ENCODE measurements at regions not wholly inside any gene's neighbourhood (a gene's known extent, or its start where the extent isn't known, plus 50 kb on each side); places are given as distances from the start of the nearest gene placed in this dataset.

- no peak for DNase-seq
Observed at GRCh38 chr2:240362826-240363745, 72.4 kb upstream of the GPC1 start.

DNA sequence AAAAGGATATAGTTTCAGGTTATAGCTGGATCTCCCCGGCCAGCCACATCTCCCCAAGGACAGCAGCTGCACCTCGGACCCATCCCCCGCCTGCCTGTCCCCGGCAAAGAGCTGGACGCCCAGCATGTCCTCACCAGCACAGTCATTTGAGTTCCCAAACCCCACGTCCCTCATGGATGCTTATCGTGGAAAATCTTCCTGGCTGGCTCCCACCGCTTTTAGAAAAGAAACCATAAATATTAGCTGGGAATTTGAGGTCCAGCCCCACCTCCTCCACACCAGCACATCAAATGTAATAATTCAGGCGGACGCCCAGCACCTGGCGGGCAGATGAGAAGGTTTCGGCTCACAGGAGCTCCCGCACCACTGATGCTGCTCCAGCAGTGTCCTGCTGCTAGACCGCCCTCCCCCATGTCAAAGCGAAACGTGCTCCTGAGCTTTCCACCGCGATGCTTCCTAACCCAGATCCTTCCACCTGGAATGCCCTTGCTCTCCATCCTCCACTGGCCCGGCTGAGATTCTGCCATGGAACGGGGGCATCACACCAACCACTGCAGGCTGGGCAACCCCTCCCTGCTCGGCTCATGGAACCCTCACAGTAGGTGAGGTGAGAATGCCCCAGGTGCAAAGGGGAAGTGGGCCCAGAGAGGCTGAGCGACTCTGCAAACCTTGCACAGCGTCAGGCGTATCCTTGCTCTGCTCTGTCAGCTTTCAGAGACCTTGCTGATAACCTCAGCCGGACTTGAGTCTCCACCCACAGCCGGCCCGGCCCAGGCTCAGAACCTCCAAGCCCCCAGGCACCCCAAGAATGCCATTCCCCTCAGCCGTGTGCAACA lies 71.5 kb upstream of the GPC1 start:
- DNase-seq = no peak

DNA sequence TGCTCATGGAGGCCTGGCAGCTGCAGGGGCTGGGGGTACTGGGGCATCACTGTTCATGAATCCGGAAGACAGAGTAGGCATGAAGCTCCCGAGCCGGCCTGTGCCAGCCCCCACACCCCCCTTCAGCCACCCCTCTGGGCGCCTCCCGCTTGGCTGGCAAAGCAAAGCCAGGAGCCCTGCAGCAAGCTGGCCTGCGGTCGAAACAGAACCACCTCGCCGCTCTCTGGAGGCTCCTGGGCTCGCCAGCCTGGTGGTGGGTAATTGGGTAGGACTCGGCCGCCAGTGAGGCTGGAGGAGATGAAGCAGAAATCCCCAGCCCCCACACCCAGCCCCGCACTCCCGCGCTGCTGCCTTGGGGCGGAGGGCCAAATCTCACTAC lies 70.9 kb upstream of the GPC1 start:
- no peak for DNase-seq

DNA sequence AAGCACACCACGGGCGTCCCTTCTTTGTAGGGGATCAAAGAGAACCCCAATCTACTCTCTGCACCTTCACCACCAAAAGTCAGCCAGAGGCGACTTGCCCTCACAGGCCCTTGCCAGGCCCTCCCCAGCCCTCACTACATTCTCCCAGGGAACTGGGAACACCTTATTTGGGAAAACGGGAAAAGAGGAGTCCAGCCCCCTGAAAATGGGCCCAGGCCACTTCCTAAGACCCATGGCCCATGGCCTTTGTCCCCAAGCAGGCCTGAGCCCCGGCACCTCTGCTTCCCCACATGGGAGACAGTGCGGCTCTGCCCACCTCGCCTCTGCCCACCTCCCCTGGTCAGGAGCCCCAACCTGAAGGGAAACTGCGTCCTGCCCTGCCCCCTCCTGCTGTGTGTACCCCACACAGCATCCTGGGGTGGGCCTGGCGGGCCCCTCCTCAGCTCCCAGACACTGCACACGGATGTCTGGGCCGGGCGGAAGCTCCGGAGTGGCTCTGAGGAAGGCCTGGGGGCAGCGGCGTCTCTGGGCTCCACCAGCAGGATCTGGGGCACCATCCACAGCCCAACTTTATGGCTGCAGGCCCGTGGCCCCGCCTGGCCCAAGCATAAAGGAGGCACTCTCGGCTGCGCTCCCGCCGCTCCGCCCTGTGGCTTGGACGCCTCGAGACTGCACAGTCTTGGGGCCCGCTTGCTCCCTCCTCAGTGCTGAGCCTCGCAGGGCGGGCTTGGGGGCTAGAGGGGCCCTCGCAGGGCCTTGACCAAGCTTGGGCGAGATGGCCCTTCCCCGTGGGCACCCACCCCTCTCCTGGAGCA lies 70.3 kb upstream of the GPC1 start:
- no peak for DNase-seq

GRCh38 chr2:240365971-240366471 lies 69.4 kb upstream of the GPC1 start:
- DNase-seq = no peak

- DNase-seq = no peak
Observed at GRCh38 chr2:240366901-240367300, 68.6 kb upstream of the GPC1 start.

- DNase-seq = no peak
Observed at GRCh38 chr2:240367721-240368120, 67.7 kb upstream of the GPC1 start.

- no peak for DNase-seq
Observed at GRCh38 chr2:240368781-240369331, 66.6 kb upstream of the GPC1 start.

DNA sequence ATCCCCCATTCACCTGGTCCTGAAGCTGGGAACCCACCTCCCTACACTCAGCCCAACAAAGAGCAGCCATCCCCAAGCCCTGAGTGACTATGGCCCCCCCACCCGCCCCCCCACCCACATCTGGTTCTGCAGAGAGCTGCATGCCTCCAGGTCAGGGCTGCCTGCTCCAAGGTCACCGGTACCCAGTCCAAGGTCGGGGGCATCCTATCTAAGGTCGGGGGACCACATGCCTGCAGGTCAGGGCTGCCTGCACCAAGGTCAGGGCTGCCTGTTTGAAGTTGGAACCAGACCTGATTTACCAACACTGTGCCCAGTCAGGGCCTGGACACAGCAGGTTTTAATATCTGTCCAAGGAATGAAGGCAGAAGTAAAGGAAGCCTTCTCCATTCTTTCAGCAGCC lies 66.1 kb upstream of the GPC1 start:
- no peak for DNase-seq

DNA sequence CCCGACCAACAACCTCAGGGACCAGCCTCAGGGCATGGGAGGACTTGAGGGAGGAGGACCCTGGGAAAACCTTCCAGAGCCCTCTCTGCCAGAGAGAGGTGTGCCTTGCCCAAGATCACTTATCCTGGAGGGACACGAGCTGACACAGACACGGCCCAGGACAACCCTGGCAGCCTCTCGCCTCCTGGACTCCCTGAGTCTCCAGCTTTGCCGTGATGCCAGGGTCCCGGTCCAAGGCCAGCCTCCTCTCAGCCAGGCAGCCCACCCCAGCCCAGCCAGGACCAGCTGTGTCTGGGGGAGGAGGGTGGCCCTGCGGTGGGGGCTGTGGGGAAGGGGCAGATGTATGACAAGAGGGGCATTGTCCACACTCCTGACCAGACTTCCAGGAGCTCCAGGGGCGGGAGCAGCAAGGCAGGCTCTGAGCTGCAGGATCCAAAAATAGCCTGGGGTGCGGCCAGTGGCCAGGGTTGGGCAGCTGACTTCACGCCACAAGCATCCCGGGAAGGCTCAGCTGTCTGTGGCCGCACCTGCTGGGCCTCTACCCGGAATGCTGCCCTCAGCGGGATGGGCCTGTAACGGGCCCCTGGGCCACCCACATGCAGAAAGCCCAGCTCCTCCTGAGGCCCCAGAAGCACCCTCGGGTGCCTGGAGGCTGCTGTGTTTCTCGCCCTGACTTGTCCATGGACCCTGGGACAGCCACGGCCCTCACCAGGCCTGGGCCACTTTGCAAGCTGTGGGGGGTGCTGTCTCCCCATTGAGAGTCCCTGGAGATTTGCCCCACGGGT lies 65.5 kb upstream of the GPC1 start:
- peak; percentile 95 for DNase-seq

GRCh38 chr2:240371129-240372000 lies 64.1 kb upstream of the GPC1 start:
- no peak for DNase-seq

GRCh38 chr2:240372101-240372500 lies 63.4 kb upstream of the GPC1 start:
- no peak for DNase-seq

GRCh38 chr2:240373289-240373885 lies 62.1 kb upstream of the GPC1 start:
- no peak for DNase-seq

DNA sequence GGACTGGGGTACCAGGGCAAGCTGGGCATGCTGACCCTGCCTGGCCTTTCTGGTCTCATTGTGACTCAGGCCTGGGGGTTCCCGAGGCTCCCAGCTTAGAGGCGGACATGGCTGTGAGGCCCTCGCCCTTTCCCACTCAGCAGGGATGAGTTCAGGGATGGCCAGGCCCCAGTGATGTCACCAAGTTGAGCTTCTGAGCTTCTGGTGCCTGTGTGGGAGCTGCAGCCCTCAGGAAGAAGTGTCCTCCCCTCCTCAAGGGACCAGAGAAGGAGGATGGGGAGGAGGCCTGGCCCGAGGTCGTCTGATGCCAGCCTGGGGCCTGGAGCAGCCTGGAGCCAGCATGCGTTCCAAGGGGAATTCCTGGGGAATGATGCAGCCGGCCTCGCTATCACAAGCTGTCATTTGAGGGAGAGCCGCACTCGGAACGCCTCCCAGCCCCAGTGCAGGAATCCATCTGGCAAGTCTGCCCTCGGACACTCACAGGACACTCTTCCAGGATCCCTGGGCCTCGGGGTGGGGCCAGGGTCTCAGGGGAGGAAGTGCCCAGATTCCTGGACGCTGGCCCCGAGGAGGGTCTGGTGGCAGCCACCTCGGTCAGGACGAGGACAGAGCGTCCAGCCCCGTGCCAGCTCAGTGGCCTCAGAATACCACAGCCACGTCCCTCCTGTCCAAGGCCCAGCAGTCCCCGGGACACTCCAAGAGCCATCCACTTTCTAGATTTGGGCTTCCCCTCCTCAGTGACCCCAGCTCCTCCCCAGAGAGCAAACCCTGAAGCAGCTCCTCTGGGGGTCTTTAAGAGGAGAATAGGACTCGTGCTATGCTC lies 61.2 kb upstream of the GPC1 start:
- peak; percentile 98 for DNase-seq

DNA sequence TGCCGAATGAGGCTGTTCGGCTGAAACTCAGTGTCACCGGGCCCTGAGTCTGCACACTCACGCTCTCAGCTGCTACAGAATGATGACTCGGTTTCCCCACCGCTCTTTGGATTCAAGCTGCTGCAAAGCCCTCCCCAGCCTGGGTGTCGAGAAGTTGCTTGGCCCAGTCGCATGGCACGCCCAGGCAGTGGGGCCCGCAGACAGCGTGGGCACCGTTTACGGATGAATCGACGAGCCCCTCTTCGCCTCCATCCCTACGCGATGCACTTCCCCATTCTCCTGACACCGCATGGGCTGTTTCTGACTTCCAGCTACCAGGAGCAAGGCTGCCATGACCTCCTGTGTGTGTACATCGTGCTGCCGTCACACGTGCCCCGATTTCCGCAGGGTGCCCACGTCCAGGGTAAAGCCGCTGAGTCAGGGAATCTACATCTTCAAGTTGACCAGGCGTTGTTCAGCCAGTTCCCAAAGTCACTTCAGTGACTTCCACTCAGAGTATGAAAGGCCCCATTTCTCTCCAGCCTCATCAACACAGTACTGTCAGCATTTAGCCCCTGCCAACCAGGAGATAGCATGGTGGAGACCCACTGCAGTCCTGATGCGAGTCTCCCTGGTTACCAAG lies 60.3 kb upstream of the GPC1 start:
- DNase-seq = no peak

DNA sequence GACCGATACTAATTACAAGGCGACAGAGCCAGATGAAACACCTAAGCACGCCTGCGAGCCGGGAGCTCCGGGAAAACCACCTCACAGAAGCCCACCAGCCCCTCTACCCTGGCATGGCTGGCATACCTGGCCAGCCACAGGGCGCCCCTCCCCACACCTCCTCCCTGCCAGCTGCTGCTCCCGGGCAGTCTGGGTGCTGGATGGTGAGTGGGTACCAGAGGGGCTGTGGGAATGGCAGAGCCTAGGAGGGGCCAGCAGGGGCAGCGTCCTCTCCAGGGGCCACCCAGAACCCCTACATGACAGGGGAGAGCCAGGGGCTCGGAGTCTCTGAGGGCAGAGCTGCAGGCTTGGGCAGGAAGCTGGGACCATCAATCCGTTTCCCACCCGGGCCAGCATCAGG lies 58.7 kb upstream of the GPC1 start:
- no peak for DNase-seq

GRCh38 chr2:240377366-240377765 lies 58.1 kb upstream of the GPC1 start:
- DNase-seq = peak; percentile 79

GRCh38 chr2:240379089-240379636 lies 56.3 kb upstream of the GPC1 start:
- no peak for DNase-seq

All from fibroblast of skin of back (primary cell).